ENCODE measurements at regions not wholly inside any gene's neighbourhood (a gene's known extent, or its start where the extent isn't known, plus 50 kb on each side); places are given as distances from the start of the nearest gene placed in this dataset.
"Not testable (repeated sequence)": the region's sequence is repeated elsewhere in the genome, so short reads cannot be mapped to it uniquely, and the experiment has no call there.

- DNase-seq = no peak
These were observed 690.4 kb upstream of the IGFBP3 start for GRCh38 chr7:46611508-46611907.

- no peak for DNase-seq
These were observed 689.7 kb upstream of the IGFBP3 start for GRCh38 chr7:46610746-46611145.

GRCh38 chr7:46607176-46607575 lies 686.1 kb upstream of the IGFBP3 start:
- DNase-seq = no peak

GRCh38 chr7:46606761-46607160 lies 685.7 kb upstream of the IGFBP3 start:
- no peak for DNase-seq

- DNase-seq = no peak
These were observed 683.2 kb upstream of the IGFBP3 start for GRCh38 chr7:46604241-46604661.

GRCh38 chr7:46603780-46604179 lies 682.7 kb upstream of the IGFBP3 start:
- DNase-seq = no peak

- no peak for DNase-seq
These were observed 682.3 kb upstream of the IGFBP3 start for GRCh38 chr7:46603296-46603752.

GRCh38 chr7:46600340-46600739 lies 679.3 kb upstream of the IGFBP3 start:
- DNase-seq = no peak

GRCh38 chr7:46594831-46595230 lies 673.8 kb upstream of the IGFBP3 start:
- DNase-seq = not testable (repeated sequence)

- peak; percentile 46 for DNase-seq
These were observed 670.1 kb upstream of the IGFBP3 start for GRCh38 chr7:46590918-46591905.

GRCh38 chr7:46589286-46589685 lies 668.2 kb upstream of the IGFBP3 start:
- no peak for DNase-seq

- no peak for DNase-seq
These were observed 665.3 kb upstream of the IGFBP3 start for GRCh38 chr7:46586406-46586805.

GRCh38 chr7:46583656-46584055 lies 662.6 kb upstream of the IGFBP3 start:
- no peak for DNase-seq

GRCh38 chr7:46581268-46581667 lies 660.2 kb upstream of the IGFBP3 start:
- DNase-seq = no peak

GRCh38 chr7:46580766-46581165 lies 659.7 kb upstream of the IGFBP3 start:
- DNase-seq = no peak

- no peak for DNase-seq
These were observed 656.3 kb upstream of the IGFBP3 start for GRCh38 chr7:46577394-46577793.

GRCh38 chr7:46576950-46577349 lies 655.9 kb upstream of the IGFBP3 start:
- DNase-seq = no peak

- no peak for DNase-seq
These were observed 651.6 kb upstream of the IGFBP3 start for GRCh38 chr7:46572691-46573090.

- no peak for DNase-seq
These were observed 650.9 kb upstream of the IGFBP3 start for GRCh38 chr7:46571996-46572395.

- DNase-seq = no peak
These were observed 648.0 kb upstream of the IGFBP3 start for GRCh38 chr7:46569133-46569465.

- DNase-seq = no peak
These were observed 647.5 kb upstream of the IGFBP3 start for GRCh38 chr7:46568420-46569132.

- DNase-seq = no peak
These were observed 646.8 kb upstream of the IGFBP3 start for GRCh38 chr7:46567858-46568257.

GRCh38 chr7:46566097-46566774 lies 645.2 kb upstream of the IGFBP3 start:
- DNase-seq = no peak

Data from NCI-H1105 treated with DMSO at 0.1 percent for 48 hours (cell line).